ENCODE measurements at regions not wholly inside any gene's neighbourhood (a gene's known extent, or its start where the extent isn't known, plus 50 kb on each side); places are given as distances from the start of the nearest gene placed in this dataset.

DNA sequence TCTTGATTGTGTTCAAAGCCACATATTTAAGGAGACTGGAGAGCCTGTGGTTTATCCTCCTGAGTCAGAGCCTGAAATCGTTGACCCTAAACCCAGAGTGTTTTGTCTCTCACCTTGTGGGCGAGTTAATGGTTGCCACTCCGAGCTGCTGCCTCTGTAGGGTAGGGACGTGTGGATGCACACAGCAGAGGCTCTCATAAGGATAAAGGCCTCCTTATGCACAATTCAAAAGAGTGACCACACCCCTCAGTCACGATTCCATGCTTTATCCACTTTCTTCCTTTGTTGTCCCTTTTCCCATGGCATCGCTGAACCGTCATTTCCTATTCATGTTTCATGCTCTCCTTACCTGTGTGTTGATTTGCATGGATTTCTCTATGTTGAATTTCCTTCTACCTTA is 805.0 kb upstream of the RBFOX1 start:
- TF ChIP-seq, protein P1, sequence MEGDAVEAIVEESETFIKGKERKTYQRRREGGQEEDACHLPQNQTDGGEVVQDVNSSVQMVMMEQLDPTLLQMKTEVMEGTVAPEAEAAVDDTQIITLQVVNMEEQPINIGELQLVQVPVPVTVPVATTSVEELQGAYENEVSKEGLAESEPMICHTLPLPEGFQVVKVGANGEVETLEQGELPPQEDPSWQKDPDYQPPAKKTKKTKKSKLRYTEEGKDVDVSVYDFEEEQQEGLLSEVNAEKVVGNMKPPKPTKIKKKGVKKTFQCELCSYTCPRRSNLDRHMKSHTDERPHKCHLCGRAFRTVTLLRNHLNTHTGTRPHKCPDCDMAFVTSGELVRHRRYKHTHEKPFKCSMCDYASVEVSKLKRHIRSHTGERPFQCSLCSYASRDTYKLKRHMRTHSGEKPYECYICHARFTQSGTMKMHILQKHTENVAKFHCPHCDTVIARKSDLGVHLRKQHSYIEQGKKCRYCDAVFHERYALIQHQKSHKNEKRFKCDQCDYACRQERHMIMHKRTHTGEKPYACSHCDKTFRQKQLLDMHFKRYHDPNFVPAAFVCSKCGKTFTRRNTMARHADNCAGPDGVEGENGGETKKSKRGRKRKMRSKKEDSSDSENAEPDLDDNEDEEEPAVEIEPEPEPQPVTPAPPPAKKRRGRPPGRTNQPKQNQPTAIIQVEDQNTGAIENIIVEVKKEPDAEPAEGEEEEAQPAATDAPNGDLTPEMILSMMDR (IDR thresholded peaks at IDR 0.05; ENCODE audit: insufficient read depth, low read length, poor library complexity, severe bottlenecking) = no peak
- TF ChIP-seq EZH2phosphoT487 (conservative IDR thresholded peaks at IDR 0.05; ENCODE audit: low read length) = no peak

Measured in SU-DHL-6 (cell line).